KOPT-K1 (cell line): ENCODE measurements at regions not wholly inside any gene's neighbourhood (a gene's known extent, or its start where the extent isn't known, plus 50 kb on each side); places are given as distances from the start of the nearest gene placed in this dataset.

Experiments
- H3K27ac ChIP-seq: fragments of 200-600 bp; sonication (generic); 2 replicates; pipeline ENCODE4 v1.5.1; 2016; ENCODE audit warnings: antibody characterized with exemption, mild to moderate bottlenecking, low read depth, low read length; ENCODE audit not compliant: poor library complexity, severe bottlenecking
- H3K36me3 ChIP-seq: fragments of 200-600 bp; sonication (generic); 2 replicates; pipeline ENCODE4 v1.5.1; 2017; ENCODE audit warnings: antibody characterized with exemption, mild to moderate bottlenecking, low read length, moderate library complexity; ENCODE audit not compliant: insufficient read depth
- H3K9me3 ChIP-seq: fragments of 200-600 bp; sonication (generic); 2 replicates; pipeline ENCODE4 v1.5.1; 2017; ENCODE audit warnings: antibody characterized with exemption, low read length, mild to moderate bottlenecking; ENCODE audit not compliant: insufficient read depth, poor library complexity, severe bottlenecking

DNA sequence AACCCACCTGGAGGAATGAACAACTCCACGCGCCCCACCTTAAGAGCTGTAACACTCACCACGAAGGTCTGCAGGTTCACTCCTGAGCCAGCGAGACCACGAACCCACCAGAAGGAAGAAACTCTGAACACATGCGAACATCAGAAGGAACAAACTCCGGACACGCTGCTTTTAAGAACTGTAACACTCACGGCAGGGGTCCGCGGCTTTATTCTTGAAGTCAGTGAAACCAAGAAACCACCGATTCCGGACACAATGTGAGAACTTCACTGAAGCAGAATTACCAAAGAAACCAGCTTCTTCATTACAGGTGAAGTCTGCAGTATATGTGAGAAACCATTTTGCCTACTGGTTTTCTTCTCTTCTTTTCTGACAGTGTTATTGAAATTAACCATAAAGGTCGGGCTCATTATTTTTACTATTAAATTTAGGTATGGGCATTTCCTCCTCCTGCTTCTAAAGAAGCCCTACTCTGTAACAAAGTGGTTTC is 303.0 kb downstream of the KCNA4 start:
- Histone ChIP-seq H3K27ac (no peak overlapping the region), H3K36me3 (no peaks in the 10 kb centered on the region), H3K9me3 (no peaks in the 10 kb centered on the region)

DNA sequence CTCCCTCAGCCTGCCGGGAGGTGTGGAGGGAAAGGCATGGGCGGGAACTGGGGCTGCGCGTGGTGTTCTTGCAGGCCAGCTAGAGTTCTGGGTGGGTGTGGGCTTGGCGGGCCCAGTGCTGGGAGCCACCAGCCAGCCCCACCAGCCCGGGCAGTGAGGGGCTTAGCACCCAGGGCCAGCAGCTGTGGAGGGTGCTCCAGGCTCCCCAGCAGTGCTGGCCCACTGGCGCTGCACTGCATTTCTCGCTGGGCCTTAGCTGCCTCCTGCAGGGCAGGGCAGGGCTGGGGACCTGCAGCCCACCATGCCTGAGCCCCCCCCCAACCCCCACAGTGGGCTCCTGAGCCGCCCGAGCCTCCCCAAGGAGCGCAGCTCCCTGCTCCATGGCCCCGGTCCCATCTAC is 304.2 kb downstream of the KCNA4 start:
- no peaks in the 10 kb centered on the region for H3K36me3 ChIP-seq
- no peak overlapping the region for H3K27ac ChIP-seq
- no peaks in the 10 kb centered on the region for H3K9me3 ChIP-seq

DNA sequence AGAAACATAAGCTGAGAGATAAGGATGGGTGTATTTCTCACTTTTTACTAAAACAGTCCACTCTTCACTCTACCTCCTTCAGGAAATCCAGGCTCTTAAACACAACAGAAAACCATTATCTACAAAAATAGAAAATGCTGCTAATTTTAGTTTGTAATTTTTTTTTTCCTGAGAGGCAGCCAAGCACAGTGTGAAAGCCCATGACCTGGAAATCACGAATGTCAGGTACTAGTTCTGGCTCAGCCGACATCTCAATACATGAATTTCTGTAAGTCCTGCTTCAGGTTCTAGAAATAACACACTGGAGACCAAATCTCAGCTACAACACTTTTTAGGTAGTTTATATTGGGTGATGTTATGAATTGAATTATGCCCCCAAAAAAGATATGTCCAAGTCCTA is 308.9 kb downstream of the KCNA4 start:
- Histone ChIP-seq H3K9me3 (no peaks in the 10 kb centered on the region), H3K27ac (no peak overlapping the region), H3K36me3 (no peaks in the 10 kb centered on the region)

DNA sequence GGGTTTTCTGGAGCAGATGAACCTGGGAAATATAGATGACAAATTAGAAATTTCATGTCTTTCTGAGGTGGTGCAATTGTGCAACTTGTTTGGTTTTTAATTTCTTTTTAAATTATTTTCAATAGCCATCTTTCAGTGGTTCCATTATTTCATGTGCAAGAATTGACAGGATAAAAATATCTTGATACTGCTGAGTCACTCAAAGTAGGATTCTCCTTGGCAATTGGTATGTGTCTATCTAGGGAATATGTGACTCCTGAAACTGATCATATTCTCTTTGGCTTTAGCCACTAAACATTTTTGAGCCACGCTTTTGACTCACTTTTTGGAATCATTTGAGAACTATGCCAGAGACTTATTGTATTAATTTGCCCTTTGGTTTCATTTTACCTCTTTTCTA is 331.5 kb downstream of the KCNA4 start:
- Histone ChIP-seq H3K27ac (no peak overlapping the region), H3K36me3 (no peaks in the 10 kb centered on the region), H3K9me3 (no peaks in the 10 kb centered on the region)

DNA sequence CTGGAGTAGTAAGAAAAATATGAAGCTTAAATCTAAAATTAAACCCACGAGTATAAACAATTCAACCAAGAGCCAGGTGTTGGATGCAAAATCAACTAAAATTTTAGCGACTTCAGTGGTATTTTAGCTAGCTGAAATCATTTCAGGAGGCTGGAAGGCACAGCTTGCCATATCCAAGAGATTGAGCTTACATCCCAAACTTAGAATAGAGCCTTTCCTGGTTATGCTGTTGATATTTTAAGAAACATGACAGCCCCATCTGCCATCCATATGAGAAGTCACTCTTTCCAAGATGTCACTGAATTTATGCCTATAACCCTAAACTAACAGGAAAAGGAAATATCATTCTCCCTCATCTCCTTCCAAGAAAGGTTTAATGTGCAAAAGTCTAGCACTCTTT is 334.0 kb downstream of the KCNA4 start:
- Histone ChIP-seq H3K36me3 (no peaks in the 10 kb centered on the region), H3K9me3 (no peaks in the 10 kb centered on the region), H3K27ac (no peak overlapping the region)

DNA sequence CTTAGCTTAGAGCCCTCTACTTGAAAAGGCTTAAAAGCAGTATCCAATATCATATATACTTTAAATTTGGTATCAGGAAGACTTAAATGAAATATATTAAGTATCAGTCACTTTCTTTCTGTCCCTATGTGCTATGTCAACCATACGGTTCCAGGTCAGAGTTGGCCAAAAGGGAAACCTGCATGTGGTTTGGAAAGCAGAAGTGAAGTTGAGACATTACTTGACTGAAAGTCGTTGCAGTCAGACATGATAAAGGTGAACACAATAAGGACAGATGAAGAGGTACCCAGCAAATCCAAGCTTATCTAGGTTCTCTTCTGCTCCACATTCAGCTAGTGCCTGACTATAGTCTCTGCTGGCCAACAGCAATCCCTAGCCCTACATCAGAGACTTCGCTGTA is 336.8 kb downstream of the KCNA4 start:
- H3K36me3 ChIP-seq: no peaks in the 10 kb centered on the region
- H3K27ac ChIP-seq: no peak overlapping the region
- no peaks in the 10 kb centered on the region for H3K9me3 ChIP-seq

DNA sequence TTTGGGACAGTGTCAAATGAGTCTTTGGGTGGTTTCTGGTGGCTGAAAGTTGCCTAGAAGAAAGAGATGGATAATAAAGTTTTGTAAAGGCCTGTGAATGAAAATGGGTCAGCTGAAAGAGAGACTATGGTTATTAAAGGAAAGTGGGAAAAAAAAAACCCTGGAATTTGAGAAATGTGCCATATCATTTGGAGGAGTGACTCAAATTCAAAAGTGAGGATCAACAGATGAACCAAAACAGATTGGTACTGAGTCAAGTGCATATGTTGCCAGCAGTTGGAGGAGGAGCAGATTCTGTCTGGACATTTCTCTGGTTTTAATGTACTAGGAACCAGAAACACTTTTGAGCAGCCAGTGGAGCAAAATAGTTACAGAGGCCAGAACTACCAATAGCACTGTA is 339.8 kb downstream of the KCNA4 start:
- no peak overlapping the region for H3K27ac ChIP-seq
- H3K36me3 ChIP-seq: no peaks in the 10 kb centered on the region
- H3K9me3 ChIP-seq: no peaks in the 10 kb centered on the region

DNA sequence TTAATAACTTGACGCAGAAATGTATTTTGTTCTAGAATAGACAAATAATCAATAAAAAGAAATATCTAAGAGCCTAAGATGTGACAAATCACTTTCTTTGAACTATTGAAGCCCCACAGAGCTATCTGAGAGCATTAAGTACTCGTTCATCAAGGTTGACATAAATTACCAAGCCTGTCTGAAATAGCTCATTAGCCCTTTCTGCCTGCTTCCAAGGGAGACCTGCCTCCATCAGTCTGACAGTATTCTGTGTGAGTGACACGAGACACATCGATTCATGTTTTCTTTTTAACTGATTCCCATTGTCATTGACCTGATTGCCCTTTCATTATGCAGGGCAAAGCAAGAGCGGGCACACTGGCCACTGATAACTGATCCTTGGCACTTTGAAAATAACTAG is 347.5 kb downstream of the KCNA4 start:
- Histone ChIP-seq H3K36me3 (no peaks in the 10 kb centered on the region), H3K27ac (no peak overlapping the region), H3K9me3 (no peaks in the 10 kb centered on the region)

DNA sequence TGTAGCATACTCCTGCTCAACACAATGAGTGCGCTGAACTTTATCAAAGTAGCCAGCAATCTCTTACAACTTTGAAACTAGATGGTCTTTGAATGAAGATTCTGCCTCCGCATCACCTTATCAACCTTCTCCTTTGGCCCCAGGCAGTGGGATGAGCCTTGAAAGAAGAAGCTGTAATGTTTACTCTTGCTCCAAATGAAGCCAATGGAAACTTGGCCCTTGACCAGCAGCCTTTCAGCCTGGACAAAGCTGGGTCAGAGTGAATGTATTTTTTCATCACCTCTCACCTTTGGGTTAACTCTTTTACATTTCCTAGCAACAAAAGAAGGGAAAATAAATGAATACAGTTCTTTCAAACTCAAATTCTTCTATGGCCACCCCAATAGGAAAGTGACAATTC is 359.1 kb downstream of the KCNA4 start:
- H3K9me3 ChIP-seq: no peaks in the 10 kb centered on the region
- H3K36me3 ChIP-seq: no peaks in the 10 kb centered on the region
- no peak overlapping the region for H3K27ac ChIP-seq

DNA sequence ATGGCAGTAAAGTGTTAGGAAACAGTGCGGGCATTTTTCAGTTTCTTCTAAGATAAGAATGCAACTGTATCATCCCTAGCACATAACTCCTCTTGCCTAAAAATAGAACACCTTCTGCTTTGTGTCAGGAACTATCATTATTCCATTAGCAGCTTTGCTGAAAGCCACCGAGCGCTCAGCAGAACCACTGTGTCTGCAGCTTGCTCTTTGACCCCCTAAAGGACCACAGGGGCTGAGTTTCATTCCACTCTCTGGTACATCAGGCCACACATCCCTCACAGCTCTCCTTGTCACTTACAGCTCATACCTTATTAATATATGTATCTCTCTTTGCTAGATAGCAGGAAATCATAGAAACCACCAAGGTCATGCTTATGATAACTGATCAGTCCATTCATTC is 360.2 kb downstream of the KCNA4 start:
- Histone ChIP-seq H3K27ac (no peak overlapping the region), H3K9me3 (no peaks in the 10 kb centered on the region), H3K36me3 (no peaks in the 10 kb centered on the region)

DNA sequence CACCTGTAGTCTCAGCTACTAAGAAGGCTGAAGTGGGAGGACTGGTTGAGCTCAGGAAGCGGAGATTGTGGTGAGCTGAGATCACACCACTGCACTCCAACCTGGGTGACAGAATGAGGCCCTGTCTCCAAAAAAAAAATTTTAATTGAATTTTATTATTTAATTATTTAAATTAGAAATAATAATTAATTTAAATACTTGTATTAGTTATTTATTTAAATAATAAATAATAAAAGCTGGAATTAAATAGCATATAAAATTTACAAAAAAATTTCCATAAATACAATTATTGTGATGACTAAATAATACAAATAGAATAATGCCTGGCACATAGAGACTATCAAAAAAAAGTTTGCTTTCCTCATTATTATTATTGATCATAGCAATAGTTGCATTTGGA is 371.5 kb downstream of the KCNA4 start:
- no peaks in the 10 kb centered on the region for H3K36me3 ChIP-seq
- H3K9me3 ChIP-seq: no peaks in the 10 kb centered on the region
- no peak overlapping the region for H3K27ac ChIP-seq

DNA sequence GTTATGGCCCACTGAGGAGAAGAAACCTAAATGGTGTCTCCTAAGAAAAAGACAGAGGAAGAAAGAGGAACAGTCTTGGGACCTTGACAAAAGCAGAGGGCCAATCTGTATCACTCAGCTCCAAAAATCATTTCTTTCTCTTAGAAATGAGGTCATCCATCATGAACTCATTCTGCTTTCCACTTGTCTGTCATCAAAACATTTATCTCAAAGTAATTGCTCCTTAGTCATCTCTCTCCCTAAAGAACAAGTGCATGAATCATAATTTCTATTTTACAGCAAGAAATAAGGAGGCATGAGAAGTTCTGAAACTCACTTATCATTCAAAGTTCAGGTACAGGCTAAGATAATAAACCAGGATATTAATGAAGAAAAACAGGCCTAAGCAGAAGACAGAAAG is 375.6 kb downstream of the KCNA4 start:
- H3K36me3 ChIP-seq: no peaks in the 10 kb centered on the region
- no peak overlapping the region for H3K27ac ChIP-seq
- H3K9me3 ChIP-seq: no peaks in the 10 kb centered on the region

DNA sequence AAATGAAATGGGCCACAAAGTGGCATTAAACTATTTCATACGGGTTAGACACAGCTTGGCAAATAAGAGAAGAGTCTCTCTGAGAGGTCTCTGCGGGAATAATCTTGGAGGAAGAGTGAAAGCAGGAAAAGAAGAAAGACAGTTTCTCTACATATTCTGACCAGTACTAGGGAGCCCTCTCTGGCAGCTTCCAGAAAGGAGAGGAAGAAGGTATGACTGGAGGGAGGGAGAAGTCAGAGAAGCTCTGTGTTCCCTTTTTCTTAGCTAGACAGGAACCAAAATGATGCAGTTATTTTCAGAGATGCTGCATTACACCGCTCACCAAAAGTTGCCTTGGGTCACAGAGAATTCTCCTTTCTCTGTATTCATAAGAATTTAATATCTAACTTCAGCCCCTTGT is 382.1 kb downstream of the KCNA4 start:
- Histone ChIP-seq H3K27ac (no peak overlapping the region), H3K36me3 (no peaks in the 10 kb centered on the region), H3K9me3 (no peaks in the 10 kb centered on the region)

DNA sequence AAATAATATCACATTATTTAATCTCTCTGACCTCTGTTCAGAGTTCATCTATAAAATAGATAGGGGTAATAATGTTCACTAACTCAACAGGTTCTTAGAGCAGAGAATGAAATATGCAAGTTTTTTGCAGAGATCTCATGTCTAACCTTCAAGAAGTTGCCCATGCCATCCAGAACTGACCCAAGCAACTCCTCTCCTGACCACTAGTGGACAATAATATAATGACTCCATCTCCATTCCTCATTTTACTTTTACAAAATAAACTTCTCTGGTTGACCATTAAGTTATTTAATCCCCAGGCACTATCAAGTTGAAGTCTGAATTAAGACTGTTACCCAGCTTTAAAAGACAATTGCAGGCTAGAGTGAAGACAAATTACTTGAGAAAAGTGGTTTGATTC is 382.6 kb downstream of the KCNA4 start:
- Histone ChIP-seq H3K9me3 (no peaks in the 10 kb centered on the region), H3K27ac (no peak overlapping the region), H3K36me3 (no peaks in the 10 kb centered on the region)

DNA sequence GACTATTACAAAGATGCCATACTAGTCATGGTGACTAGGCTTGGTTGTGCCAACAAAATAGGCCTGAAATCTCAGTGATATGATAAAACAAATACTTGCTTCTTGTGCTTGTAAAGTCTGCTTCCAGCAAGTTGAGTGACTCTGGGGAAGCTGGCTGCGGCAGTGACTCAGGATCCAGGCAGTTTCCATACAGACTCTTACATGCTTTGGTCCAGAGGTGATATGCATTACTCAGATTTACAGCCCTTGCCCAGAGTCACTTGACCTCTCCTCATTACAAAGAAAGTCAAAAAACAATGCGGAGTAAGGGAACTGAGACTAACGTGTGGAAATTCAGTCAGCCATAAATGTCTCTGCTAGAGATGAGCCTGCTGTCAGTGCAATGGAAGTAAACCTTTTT is 387.5 kb downstream of the KCNA4 start:
- H3K36me3 ChIP-seq: no peaks in the 10 kb centered on the region
- H3K27ac ChIP-seq: no peak overlapping the region
- H3K9me3 ChIP-seq: no peaks in the 10 kb centered on the region

DNA sequence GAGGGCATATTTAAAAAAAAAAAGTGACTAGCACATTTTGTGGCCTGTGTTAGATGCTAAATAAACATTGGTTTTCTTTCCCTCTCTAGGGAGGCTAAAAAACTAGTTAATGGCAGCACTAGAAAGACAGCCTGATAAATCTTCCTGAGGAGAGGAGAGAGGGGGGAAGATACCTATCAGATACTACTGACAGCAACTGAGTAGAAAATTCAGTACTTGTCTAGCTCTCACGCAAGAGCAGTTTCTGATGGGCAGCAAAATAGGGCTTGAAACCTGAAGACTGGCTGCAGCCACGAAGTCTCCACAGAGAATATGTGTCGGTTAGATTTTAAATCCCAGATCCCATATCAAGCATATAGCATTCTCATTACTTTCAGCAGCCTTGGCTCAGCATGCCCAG is 388.2 kb downstream of the KCNA4 start:
- Histone ChIP-seq H3K36me3 (no peaks in the 10 kb centered on the region), H3K27ac (no peak overlapping the region), H3K9me3 (no peaks in the 10 kb centered on the region)

DNA sequence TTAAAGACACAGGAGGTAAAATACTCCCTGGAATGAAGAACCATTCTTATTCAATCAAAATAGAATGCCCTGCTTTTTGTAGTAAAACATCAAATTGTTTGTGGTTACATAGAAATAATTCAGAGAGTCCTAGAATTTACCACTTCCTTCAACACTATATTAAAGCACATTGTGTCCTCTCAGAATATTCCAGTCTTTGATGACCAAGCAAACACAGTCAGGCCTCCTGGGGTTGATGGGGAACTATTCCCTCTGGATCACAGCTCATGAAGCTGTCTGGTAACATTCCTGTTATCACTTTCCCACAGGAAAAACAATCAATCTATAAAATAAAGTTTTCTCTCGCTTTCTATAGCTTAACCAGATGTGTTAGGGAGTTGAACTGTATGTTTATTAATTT is 389.3 kb downstream of the KCNA4 start:
- no peaks in the 10 kb centered on the region for H3K36me3 ChIP-seq
- no peak overlapping the region for H3K27ac ChIP-seq
- no peaks in the 10 kb centered on the region for H3K9me3 ChIP-seq
